ENCODE measurements at regions not wholly inside any gene's neighbourhood (a gene's known extent, or its start where the extent isn't known, plus 50 kb on each side); places are given as distances from the start of the nearest gene placed in this dataset.

DNA sequence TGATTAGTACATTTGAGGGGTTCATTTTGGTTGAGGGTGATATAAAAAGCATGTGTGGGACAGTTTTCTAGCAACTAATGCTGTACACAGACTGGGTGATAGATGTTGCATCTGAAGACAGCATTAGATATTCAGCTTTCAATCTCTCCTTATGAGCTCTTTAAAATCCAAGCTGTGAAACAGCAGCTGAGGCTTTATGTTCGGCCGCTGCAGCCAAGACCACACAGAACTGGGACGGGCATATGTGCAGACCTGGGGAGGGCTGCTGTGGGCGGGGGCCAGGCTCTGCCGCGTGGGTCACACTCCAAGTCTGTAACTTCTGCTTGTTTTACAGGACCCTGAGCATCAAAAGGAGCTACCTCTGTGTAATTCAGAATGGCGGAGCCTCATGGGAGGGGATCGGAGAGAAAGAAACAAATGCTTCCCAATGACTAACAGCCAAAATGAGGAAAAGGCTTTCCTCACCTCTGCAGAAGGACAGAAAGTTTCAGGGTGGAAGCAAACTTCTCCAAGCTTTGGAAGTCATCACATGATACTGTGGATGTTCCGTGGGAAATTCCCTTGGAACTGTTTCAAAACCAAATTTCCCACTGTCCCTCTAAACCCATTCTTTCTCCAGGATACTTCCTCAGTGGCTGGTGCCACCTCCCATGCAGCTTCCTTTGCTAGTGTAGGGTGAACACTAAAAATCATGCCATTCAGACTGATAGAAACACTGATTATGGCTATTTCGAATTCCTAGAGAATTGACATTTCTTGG lies 711.9 kb upstream of the ID2 start:
- Histone ChIP-seq H3K4me3 (ENCODE audit: low read length in 3 of 3) (no peak overlapping the region), H3K9ac (ENCODE audit: low read depth in 1 of 3, low read length in 3 of 3) (no peak overlapping the region), H3K4me1 (ENCODE audit: control insufficient read depth in 3 of 3, insufficient read depth in 3 of 3, low read length in 3 of 3) (no peaks in the 10 kb centered on the region), H3K27ac (ENCODE audit: low read depth, low read length) (no peak overlapping the region), H3K27me3 (ENCODE audit: control insufficient read depth in 3 of 3, insufficient read depth in 3 of 3, low read length in 3 of 3) (peaks cover 0 to 4% (median 0%) of the 10 kb centered on the region in 3 donors), H3K36me3 (ENCODE audit: control insufficient read depth in 3 of 3, insufficient read depth in 3 of 3, low read length in 3 of 3) (no peaks in the 10 kb centered on the region), H3K9me3 (ENCODE audit: control insufficient read depth in 3 of 3, low read length in 3 of 3) (no peaks in the 10 kb centered on the region)

DNA sequence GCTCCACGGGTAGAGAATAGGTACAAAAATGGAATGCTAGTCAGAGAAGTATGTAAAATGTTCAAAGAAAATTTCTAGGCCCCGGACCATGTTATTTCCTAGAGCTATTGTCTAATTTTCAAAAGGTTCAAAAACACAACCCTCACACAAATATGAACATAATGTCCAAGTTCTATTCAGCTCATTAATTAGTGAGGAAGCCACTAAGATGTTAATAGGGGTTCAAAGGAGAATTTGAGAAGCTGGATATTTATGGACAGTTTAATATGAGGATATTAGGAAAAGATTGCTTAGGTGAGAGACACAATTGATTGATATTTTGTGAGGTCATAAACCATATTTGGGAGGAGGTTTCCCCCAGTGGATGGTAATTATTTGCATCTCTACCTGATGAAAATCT lies 710.6 kb upstream of the ID2 start:
- Histone ChIP-seq H3K36me3 (ENCODE audit: control insufficient read depth in 3 of 3, insufficient read depth in 3 of 3, low read length in 3 of 3) (no peaks in the 10 kb centered on the region), H3K4me3 (ENCODE audit: low read length in 3 of 3) (no peak overlapping the region), H3K9me3 (ENCODE audit: control insufficient read depth in 3 of 3, low read length in 3 of 3) (no peaks in the 10 kb centered on the region), H3K27ac (ENCODE audit: low read depth, low read length) (no peak overlapping the region), H3K9ac (ENCODE audit: low read depth in 1 of 3, low read length in 3 of 3) (no peak overlapping the region), H3K4me1 (ENCODE audit: control insufficient read depth in 3 of 3, insufficient read depth in 3 of 3, low read length in 3 of 3) (no peaks in the 10 kb centered on the region), H3K27me3 (ENCODE audit: control insufficient read depth in 3 of 3, insufficient read depth in 3 of 3, low read length in 3 of 3) (peaks cover 0 to 5% (median 0%) of the 10 kb centered on the region in 3 donors)

DNA sequence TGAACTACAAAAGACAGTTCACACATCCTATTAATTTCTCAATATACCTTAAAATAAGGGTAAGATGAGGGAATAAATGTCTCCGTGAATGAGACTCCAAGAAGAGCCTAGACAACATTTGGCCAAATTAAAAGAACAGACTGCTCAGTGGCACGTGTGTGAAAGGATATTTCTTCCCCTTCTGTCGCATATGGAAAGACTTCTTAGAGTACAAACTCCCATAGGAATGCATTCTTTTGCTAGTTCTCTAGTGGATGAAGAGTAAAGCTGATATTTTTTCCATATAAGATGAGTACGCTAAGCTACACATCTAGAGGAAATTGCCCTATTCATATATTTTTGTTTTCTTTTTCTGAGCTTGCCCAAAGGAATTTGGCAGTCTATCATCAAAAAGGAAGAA lies 710.0 kb upstream of the ID2 start:
- Histone ChIP-seq H3K4me3 (ENCODE audit: low read length in 3 of 3) (no peak overlapping the region), H3K36me3 (ENCODE audit: control insufficient read depth in 3 of 3, insufficient read depth in 3 of 3, low read length in 3 of 3) (no peaks in the 10 kb centered on the region), H3K9ac (ENCODE audit: low read depth in 1 of 3, low read length in 3 of 3) (no peak overlapping the region), H3K9me3 (ENCODE audit: control insufficient read depth in 3 of 3, low read length in 3 of 3) (no peaks in the 10 kb centered on the region), H3K27me3 (ENCODE audit: control insufficient read depth in 3 of 3, insufficient read depth in 3 of 3, low read length in 3 of 3) (peaks cover 0 to 3% (median 0%) of the 10 kb centered on the region in 3 donors), H3K4me1 (ENCODE audit: control insufficient read depth in 3 of 3, insufficient read depth in 3 of 3, low read length in 3 of 3) (no peaks in the 10 kb centered on the region), H3K27ac (ENCODE audit: low read depth, low read length) (no peak overlapping the region)

DNA sequence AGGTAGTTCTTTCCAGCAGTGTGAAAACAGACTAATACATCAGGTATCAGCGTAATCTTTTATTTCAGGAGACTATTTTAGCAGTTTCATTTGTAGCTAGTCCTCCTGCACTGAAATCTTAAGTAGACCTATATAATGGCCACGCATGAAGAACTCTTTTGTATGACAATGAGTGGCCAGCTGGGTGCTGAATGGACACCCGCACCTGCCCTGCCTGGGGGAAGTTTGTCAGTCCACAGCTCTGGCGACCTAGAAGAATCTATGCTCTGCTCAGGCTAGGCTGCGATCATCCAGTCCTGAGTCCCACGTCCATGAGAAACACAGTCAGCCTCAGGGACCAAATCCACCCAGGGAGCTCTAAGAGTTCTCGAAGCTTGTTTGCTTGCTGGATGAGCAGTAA lies 709.2 kb upstream of the ID2 start:
- Histone ChIP-seq H3K4me1 (ENCODE audit: control insufficient read depth in 3 of 3, insufficient read depth in 3 of 3, low read length in 3 of 3) (no peaks in the 10 kb centered on the region), H3K9me3 (ENCODE audit: control insufficient read depth in 3 of 3, low read length in 3 of 3) (no peaks in the 10 kb centered on the region), H3K27me3 (ENCODE audit: control insufficient read depth in 3 of 3, insufficient read depth in 3 of 3, low read length in 3 of 3) (peaks cover 0 to 3% (median 0%) of the 10 kb centered on the region in 3 donors), H3K36me3 (ENCODE audit: control insufficient read depth in 3 of 3, insufficient read depth in 3 of 3, low read length in 3 of 3) (no peaks in the 10 kb centered on the region), H3K27ac (ENCODE audit: low read depth, low read length) (no peak overlapping the region), H3K4me3 (ENCODE audit: low read length in 3 of 3) (no peak overlapping the region), H3K9ac (ENCODE audit: low read depth in 1 of 3, low read length in 3 of 3) (no peak overlapping the region)

DNA sequence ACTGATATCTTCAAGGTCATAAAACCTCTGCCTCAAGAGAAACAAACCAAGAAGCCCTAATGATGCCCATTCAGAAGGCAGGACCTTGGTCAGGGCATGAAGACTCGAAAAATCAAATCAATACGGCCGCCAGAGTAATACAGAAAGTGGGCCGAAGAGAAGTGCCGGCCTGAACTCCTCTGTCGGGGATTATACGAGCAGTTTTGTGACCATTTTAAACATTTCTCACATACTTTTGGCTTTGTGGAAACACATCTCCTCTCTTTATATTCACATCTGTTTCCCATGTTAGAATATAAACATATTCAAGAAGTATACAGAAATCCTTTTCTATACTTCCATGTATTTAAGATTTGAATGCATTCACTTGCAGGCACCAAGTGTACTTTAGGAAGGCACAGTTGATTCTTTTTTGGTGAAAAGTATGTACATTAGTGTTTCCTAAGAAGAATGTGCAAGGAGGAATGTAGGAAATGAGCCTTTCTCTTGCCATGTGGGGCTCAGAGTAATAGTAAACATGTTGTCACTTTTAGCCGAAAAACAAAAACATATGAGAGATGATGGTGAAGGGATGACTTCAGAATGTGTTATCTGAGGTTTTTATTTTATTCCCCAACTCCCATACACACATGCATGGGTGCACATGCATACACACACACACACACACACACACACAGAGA lies 707.9 kb upstream of the ID2 start:
- H3K4me1 ChIP-seq (ENCODE audit: control insufficient read depth in 3 of 3, insufficient read depth in 3 of 3, low read length in 3 of 3), result no peaks in the 10 kb centered on the region
- H3K9ac ChIP-seq (ENCODE audit: low read depth in 1 of 3, low read length in 3 of 3), result no peak overlapping the region
- H3K4me3 ChIP-seq (ENCODE audit: low read length in 3 of 3), result no peak overlapping the region
- no peak overlapping the region for H3K27ac ChIP-seq (ENCODE audit: low read depth, low read length)
- no peaks in the 10 kb centered on the region for H3K9me3 ChIP-seq (ENCODE audit: control insufficient read depth in 3 of 3, low read length in 3 of 3)
- H3K36me3 ChIP-seq (ENCODE audit: control insufficient read depth in 3 of 3, insufficient read depth in 3 of 3, low read length in 3 of 3), result no peaks in the 10 kb centered on the region
- peaks cover 0 to 3% (median 0%) of the 10 kb centered on the region in 3 donors for H3K27me3 ChIP-seq (ENCODE audit: control insufficient read depth in 3 of 3, insufficient read depth in 3 of 3, low read length in 3 of 3)

DNA sequence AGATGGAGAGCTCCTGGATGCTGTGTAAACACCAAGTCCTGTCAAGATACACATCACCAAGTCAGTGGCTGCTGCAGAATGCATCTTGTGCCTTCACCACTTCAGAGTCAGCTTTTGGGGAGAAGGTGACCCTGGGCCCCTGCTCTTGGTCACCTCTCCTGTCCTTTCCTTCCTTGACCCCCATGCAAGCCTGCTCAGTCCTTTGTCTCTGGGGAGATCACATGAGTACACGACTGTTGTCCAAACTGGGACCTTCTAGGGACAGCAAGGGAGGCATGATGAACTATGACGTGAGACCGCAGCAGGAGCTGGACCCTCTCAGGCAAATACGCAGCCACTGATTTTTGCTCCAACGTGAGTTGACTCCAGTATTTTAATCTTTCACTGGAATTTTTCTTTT lies 706.9 kb upstream of the ID2 start:
- H3K9me3 ChIP-seq (ENCODE audit: control insufficient read depth in 3 of 3, low read length in 3 of 3), result no peaks in the 10 kb centered on the region
- no peak overlapping the region for H3K27ac ChIP-seq (ENCODE audit: low read depth, low read length)
- peaks cover 0 to 3% (median 0%) of the 10 kb centered on the region in 3 donors for H3K27me3 ChIP-seq (ENCODE audit: control insufficient read depth in 3 of 3, insufficient read depth in 3 of 3, low read length in 3 of 3)
- H3K9ac ChIP-seq (ENCODE audit: low read depth in 1 of 3, low read length in 3 of 3), result no peak overlapping the region
- H3K4me1 ChIP-seq (ENCODE audit: control insufficient read depth in 3 of 3, insufficient read depth in 3 of 3, low read length in 3 of 3), result no peaks in the 10 kb centered on the region
- no peaks in the 10 kb centered on the region for H3K36me3 ChIP-seq (ENCODE audit: control insufficient read depth in 3 of 3, insufficient read depth in 3 of 3, low read length in 3 of 3)
- H3K4me3 ChIP-seq (ENCODE audit: low read length in 3 of 3), result no peak overlapping the region

DNA sequence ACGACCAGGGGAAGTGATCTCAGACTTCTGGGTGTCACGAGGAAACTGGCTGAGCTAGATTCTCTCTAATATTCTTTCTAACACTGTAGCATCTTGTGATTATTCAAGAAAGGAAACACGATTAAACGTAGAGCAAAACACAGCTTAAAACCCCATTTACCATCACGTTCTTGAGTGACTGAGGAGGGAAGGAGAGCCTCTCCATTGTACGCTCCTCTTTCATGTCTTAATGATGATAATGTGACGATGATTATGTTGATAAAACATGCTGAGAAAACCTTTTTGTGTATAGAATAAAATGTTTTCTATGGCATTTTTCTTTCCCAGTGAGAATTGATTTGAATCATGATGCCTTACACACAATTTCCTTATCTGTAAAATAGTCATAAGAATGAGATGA lies 705.6 kb upstream of the ID2 start:
- Histone ChIP-seq H3K36me3 (ENCODE audit: control insufficient read depth in 3 of 3, insufficient read depth in 3 of 3, low read length in 3 of 3) (no peaks in the 10 kb centered on the region), H3K27me3 (ENCODE audit: control insufficient read depth in 3 of 3, insufficient read depth in 3 of 3, low read length in 3 of 3) (peaks cover 0 to 3% (median 0%) of the 10 kb centered on the region in 3 donors), H3K27ac (ENCODE audit: low read depth, low read length) (no peak overlapping the region), H3K4me1 (ENCODE audit: control insufficient read depth in 3 of 3, insufficient read depth in 3 of 3, low read length in 3 of 3) (no peaks in the 10 kb centered on the region), H3K4me3 (ENCODE audit: low read length in 3 of 3) (no peak overlapping the region), H3K9ac (ENCODE audit: low read depth in 1 of 3, low read length in 3 of 3) (no peak overlapping the region), H3K9me3 (ENCODE audit: control insufficient read depth in 3 of 3, low read length in 3 of 3) (no peaks in the 10 kb centered on the region)

DNA sequence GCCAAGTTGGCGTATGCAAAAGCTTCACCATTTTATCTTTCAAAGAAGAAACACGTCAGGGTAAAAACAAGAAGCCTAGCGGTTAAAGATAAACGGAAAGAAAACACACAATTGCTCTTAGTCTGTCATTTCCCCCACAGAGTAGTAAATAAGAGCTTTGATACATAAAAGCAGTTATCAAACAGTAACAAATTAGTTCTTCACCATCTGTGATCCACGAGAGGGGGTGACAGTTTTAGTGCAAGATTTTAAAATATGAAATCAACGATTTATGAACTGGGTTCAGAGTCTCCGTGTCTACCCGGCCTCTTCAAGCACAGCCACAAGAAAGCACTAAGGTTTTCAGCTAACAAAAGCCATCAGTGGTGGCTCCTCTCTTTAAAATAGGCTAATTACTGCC lies 703.9 kb upstream of the ID2 start:
- Histone ChIP-seq H3K4me1 (ENCODE audit: control insufficient read depth in 3 of 3, insufficient read depth in 3 of 3, low read length in 3 of 3) (no peaks in the 10 kb centered on the region), H3K27me3 (ENCODE audit: control insufficient read depth in 3 of 3, insufficient read depth in 3 of 3, low read length in 3 of 3) (peaks cover 0 to 3% (median 0%) of the 10 kb centered on the region in 3 donors), H3K27ac (ENCODE audit: low read depth, low read length) (no peak overlapping the region), H3K9me3 (ENCODE audit: control insufficient read depth in 3 of 3, low read length in 3 of 3) (peaks cover 0 to 4% (median 0%) of the 10 kb centered on the region in 3 donors), H3K4me3 (ENCODE audit: low read length in 3 of 3) (no peak overlapping the region), H3K9ac (ENCODE audit: low read depth in 1 of 3, low read length in 3 of 3) (no peak overlapping the region), H3K36me3 (ENCODE audit: control insufficient read depth in 3 of 3, insufficient read depth in 3 of 3, low read length in 3 of 3) (no peaks in the 10 kb centered on the region)

DNA sequence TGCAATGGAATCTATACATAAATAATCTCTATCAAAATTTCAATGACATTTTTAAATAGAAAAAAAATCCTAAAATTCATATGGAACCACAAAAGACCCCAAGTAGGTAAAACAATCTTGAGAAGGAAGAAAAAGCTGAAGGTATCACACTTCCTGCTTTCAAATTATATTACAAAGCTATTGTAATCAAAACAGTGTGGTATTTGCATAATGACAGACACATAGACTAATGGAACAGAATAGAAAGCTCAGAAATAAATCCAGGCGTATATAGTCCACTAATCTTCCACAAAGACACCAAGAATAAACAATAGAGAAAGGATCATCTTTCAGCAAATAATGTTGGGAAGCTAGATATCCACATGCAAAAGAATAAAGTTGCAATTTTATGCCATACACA lies 699.8 kb upstream of the ID2 start:
- Histone ChIP-seq H3K4me1 (ENCODE audit: control insufficient read depth in 3 of 3, insufficient read depth in 3 of 3, low read length in 3 of 3) (no peaks in the 10 kb centered on the region), H3K4me3 (ENCODE audit: low read length in 3 of 3) (no peak overlapping the region), H3K9me3 (ENCODE audit: control insufficient read depth in 3 of 3, low read length in 3 of 3) (peaks cover 0 to 4% (median 3%) of the 10 kb centered on the region in 3 donors), H3K27ac (ENCODE audit: low read depth, low read length) (no peak overlapping the region), H3K9ac (ENCODE audit: low read depth in 1 of 3, low read length in 3 of 3) (no peak overlapping the region), H3K27me3 (ENCODE audit: control insufficient read depth in 3 of 3, insufficient read depth in 3 of 3, low read length in 3 of 3) (no peaks in the 10 kb centered on the region), H3K36me3 (ENCODE audit: control insufficient read depth in 3 of 3, insufficient read depth in 3 of 3, low read length in 3 of 3) (no peaks in the 10 kb centered on the region)

DNA sequence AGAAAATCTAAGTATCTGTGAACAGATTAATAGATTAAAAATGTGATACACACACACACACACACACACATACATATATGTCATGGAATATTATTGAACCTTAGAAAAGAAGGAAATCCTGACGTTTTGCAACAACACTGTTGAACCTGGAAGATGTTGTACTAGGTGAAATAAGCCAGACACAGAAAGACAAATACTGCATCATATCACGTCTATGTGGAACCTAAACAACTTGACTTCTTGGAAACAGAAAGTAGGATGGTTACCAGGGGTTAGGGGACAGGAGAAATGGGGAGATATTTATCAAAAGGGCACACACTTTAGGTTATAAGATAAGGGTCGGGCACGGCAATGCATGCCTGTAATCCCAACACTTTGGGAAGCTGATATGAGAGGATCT lies 698.4 kb upstream of the ID2 start:
- H3K4me3 ChIP-seq (ENCODE audit: low read length in 3 of 3), result no peak overlapping the region
- no peaks in the 10 kb centered on the region for H3K36me3 ChIP-seq (ENCODE audit: control insufficient read depth in 3 of 3, insufficient read depth in 3 of 3, low read length in 3 of 3)
- H3K27ac ChIP-seq (ENCODE audit: low read depth, low read length), result no peak overlapping the region
- no peak overlapping the region for H3K9ac ChIP-seq (ENCODE audit: low read depth in 1 of 3, low read length in 3 of 3)
- H3K9me3 ChIP-seq (ENCODE audit: control insufficient read depth in 3 of 3, low read length in 3 of 3), result peaks cover 0 to 4% (median 3%) of the 10 kb centered on the region in 3 donors
- H3K27me3 ChIP-seq (ENCODE audit: control insufficient read depth in 3 of 3, insufficient read depth in 3 of 3, low read length in 3 of 3), result no peaks in the 10 kb centered on the region
- no peaks in the 10 kb centered on the region for H3K4me1 ChIP-seq (ENCODE audit: control insufficient read depth in 3 of 3, insufficient read depth in 3 of 3, low read length in 3 of 3)
